Right lobe of liver (tissue), 6 donors: ENCODE measurements at regions not wholly inside any gene's neighbourhood (a gene's known extent, or its start where the extent isn't known, plus 50 kb on each side); places are given as distances from the start of the nearest gene placed in this dataset.

Experiments used
- ATAC-seq, 4 donors: fragments of 200-7000 bp; cut with Tn5 transposase; one replicate each; pipeline ENCODE4 v1.9.1; 2020; ENCODE audit warnings: mild to moderate bottlenecking in 4 of 4, moderate library complexity in 4 of 4
- DNase-seq, 3 donors: peaks; one replicate each; pipeline ENCODE4 v3.0.0-alpha.2; 2020
- H3K27ac ChIP-seq, 3 donors: fragments of 200-600 bp; one replicate each; pipeline ENCODE4 v1.8.0; 2022
- H3K27me3 ChIP-seq, 2 donors: fragments of 200-600 bp; one replicate each; pipeline ENCODE4 v1.8.0; 2022
- H3K36me3 ChIP-seq, 4 donors: fragments of 200-600 bp; sonication (generic) in 1 of 4; one replicate each; pipeline versions ENCODE4 v1.5.1 to v1.8.0; 2017 to 2022; ENCODE audit warnings: control low read depth in 1 of 4
- H3K4me1 ChIP-seq, 4 donors: fragments of 200-600 bp; sonication (generic) in 1 of 4; one replicate each; pipeline versions ENCODE4 v1.5.1 to v1.8.0; 2017 to 2022; ENCODE audit warnings: control low read depth in 1 of 4
- H3K4me3 ChIP-seq, 3 donors: fragments of 200-600 bp; one replicate each; pipeline ENCODE4 v1.8.0; 2022
- H3K9me3 ChIP-seq, 4 donors: fragments of 200-600 bp; sonication (generic) in 1 of 4; one replicate each; pipeline versions ENCODE4 v1.5.1 to v1.8.0; 2017 to 2022; ENCODE audit warnings: control low read depth in 1 of 4
- POLR2A ChIP-seq: fragments of 450-650 bp; IDR thresholded peaks from one replicate; pipeline ENCODE4 v1.6.1; 2017; ENCODE audit warnings: antibody characterized with exemption, mild to moderate bottlenecking
- WGBS: methylation state at CpG from one replicate; pipeline ENCODE4 v1.1.6; 2018; ENCODE audit warnings: low coverage, low lambda C conversion rate; ENCODE audit not compliant: insufficient coverage; ENCODE audit errors: missing lambda C conversion rate; 5-methylcytosine and 5-hydroxymethylcytosine counted together
- intact Hi-C, 2 donors: fragments of 100-400 bp; cut with DNase I; formaldehyde crosslinking; loops; one replicate each; pipeline versions ENCODE4 v1.11.2 to v1.14.1; 2022
- TF ChIP-seq, protein P1 (sequence below), 4 donors: fragments of 200-600 bp in 3 of 4; fragments of 450-650 bp in 1 of 4; IDR thresholded peaks; one replicate each; pipeline versions ENCODE4 v1.5.1 to v1.8.0; 2016 to 2022; ENCODE audit warnings: antibody characterized with exemption in 4 of 4, mild to moderate bottlenecking in 2 of 4
- donor health status: DM: no; HTN: yes; CAD: no.
- donor health status: DM: no; HTN: no; CAD: no.
- donor health status: DM: no; HTN: no; CAD: no.
- donor health status: DM: no; HTN: yes; CAD: no.
- donor health status: DM: no; HTN: yes; CAD: no.

DNA sequence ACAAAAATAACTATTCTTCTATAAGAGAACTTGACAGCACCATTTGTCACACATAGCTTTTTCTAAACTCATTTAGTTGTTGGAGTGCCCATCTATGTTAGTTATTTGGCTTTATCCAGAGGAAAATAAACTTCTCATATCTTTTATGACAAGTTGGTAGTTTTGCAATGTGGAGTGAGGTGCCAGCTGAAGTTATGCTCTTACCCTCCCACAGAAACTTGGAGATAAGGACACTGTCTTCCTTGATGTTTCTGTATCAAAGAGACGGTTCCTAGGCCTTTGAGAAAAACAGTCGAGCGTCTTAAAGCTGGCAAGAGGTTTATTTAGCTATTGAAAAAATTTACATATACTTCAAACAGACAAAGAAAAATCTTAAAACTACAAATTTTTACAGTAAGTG is 1079.7 kb downstream of the SLITRK1 start:
- WGBS, result 71% methylated on average over 3 of the region's 3 CpGs
- no peak overlapping the region for H3K27ac ChIP-seq
- DNase-seq, result no peak
- ATAC-seq, result no peak
- H3K36me3 ChIP-seq, result no peaks in the 10 kb centered on the region
- no peaks in the 10 kb centered on the region for H3K4me1 ChIP-seq
- intact Hi-C loops, result no loop called here
- H3K27me3 ChIP-seq, result no peaks in the 10 kb centered on the region
- no peak overlapping the region for H3K4me3 ChIP-seq
- H3K9me3 ChIP-seq, result no peaks in the 10 kb centered on the region
- no peak for TF ChIP-seq POLR2A
- TF ChIP-seq, protein P1, sequence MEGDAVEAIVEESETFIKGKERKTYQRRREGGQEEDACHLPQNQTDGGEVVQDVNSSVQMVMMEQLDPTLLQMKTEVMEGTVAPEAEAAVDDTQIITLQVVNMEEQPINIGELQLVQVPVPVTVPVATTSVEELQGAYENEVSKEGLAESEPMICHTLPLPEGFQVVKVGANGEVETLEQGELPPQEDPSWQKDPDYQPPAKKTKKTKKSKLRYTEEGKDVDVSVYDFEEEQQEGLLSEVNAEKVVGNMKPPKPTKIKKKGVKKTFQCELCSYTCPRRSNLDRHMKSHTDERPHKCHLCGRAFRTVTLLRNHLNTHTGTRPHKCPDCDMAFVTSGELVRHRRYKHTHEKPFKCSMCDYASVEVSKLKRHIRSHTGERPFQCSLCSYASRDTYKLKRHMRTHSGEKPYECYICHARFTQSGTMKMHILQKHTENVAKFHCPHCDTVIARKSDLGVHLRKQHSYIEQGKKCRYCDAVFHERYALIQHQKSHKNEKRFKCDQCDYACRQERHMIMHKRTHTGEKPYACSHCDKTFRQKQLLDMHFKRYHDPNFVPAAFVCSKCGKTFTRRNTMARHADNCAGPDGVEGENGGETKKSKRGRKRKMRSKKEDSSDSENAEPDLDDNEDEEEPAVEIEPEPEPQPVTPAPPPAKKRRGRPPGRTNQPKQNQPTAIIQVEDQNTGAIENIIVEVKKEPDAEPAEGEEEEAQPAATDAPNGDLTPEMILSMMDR (IDR thresholded peaks at IDR 0.05), result no peak

- no peaks in the 10 kb centered on the region for H3K27me3 ChIP-seq
- TF ChIP-seq POLR2A, result no peak
- TF ChIP-seq, protein P1 (IDR thresholded peaks at IDR 0.05), result no peak
- DNase-seq (no peak), ATAC-seq (no peak)
- H3K9me3 ChIP-seq, result no peaks in the 10 kb centered on the region
- H3K27ac ChIP-seq, result no peak overlapping the region
- H3K36me3 ChIP-seq, result no peaks in the 10 kb centered on the region
- H3K4me3 ChIP-seq, result no peak overlapping the region
- intact Hi-C loops, result no loop called here
- 63% methylated on average over 2 of the region's 2 CpGs for WGBS
- no peaks in the 10 kb centered on the region for H3K4me1 ChIP-seq
These were observed 1081.9 kb downstream of the SLITRK1 start for GRCh38 chr13:82800391-82800790.

DNA sequence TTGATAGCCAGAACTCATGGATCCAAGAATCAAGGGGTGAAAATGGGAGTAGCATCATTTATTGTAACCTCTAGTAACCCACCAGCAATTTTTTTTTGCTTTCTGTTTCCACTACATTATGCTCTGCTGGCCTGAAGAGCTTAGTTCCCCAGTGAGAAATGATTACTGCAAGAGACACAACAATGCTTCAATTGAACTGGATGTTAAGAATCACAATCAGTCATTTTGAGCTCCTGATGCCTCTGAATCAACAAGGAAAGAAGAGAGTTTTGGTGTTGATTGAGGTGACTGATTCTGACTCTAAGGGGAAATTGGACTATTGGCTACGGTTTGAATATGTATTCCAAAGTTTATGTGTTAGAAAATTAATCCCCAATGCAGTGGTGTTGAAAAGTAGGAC is 1084.4 kb downstream of the SLITRK1 start:
- H3K4me3 ChIP-seq, result no peak overlapping the region
- WGBS, result 31% methylated on average over 1 of the region's 1 CpG
- H3K36me3 ChIP-seq, result no peaks in the 10 kb centered on the region
- H3K4me1 ChIP-seq, result no peaks in the 10 kb centered on the region
- ATAC-seq, result no peak
- intact Hi-C loops, result no loop called here
- H3K27me3 ChIP-seq, result no peaks in the 10 kb centered on the region
- H3K27ac ChIP-seq, result no peak overlapping the region
- H3K9me3 ChIP-seq, result no peaks in the 10 kb centered on the region
- TF ChIP-seq, protein P1 (IDR thresholded peaks at IDR 0.05), result no peak
- TF ChIP-seq POLR2A, result no peak
- DNase-seq, result no peak

DNA sequence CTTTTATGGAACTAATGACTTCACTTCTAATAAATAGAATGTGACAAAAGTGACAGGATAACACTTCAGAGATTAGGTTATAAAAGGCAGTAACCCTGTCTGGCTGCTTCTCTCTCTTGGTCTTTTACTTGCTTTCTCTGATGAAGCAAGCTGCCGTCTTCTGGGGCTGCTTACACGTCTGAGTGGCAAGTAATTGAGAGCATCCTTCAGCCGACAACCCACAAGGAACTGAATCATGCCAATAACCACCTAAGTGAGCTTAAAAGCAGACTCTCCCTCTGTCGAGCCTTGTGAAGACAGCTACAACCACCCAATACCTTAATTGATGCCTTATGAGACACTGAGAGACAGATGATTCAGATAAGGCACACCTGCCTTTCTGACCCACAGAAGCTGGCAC is 1091.2 kb downstream of the SLITRK1 start:
- 53% methylated on average over 4 of the region's 4 CpGs for WGBS
- ATAC-seq, result no peak

More for the DNA sequence above, 1091.2 kb downstream of the SLITRK1 start:
- Histone ChIP-seq H3K9me3 (no peaks in the 10 kb centered on the region), H3K27me3 (no peaks in the 10 kb centered on the region), H3K4me1 (no peaks in the 10 kb centered on the region), H3K4me3 (no peak overlapping the region), H3K36me3 (no peaks in the 10 kb centered on the region), H3K27ac (no peak overlapping the region)
- intact Hi-C loops, result no loop called here
- no peak for DNase-seq
- TF ChIP-seq, protein P1 (IDR thresholded peaks at IDR 0.05), result no peak
- no peak for TF ChIP-seq POLR2A
